ENCODE measurements at regions not wholly inside any gene's neighbourhood (a gene's known extent, or its start where the extent isn't known, plus 50 kb on each side); places are given as distances from the start of the nearest gene placed in this dataset.

- no peak for TF ChIP-seq ZFX (IDR thresholded peaks at IDR 0.05; ENCODE audit: borderline replicate concordance)
- no peak for TF ChIP-seq CTCF (IDR thresholded peaks at IDR 0.05)
- no peak overlapping the region for H3K27ac ChIP-seq
Measured at GRCh38 chr16:47854737-47855136, 301.1 kb downstream of the ABCC12 start.

GRCh38 chr16:47852991-47853390 lies 302.8 kb downstream of the ABCC12 start:
- TF ChIP-seq ZFX (IDR thresholded peaks at IDR 0.05; ENCODE audit: borderline replicate concordance) (no peak), CTCF (IDR thresholded peaks at IDR 0.05) (no peak)
- no peak overlapping the region for H3K27ac ChIP-seq

GRCh38 chr16:47851146-47851545 lies 304.6 kb downstream of the ABCC12 start:
- TF ChIP-seq ZFX (IDR thresholded peaks at IDR 0.05; ENCODE audit: borderline replicate concordance) = no peak
- no peak for TF ChIP-seq CTCF (IDR thresholded peaks at IDR 0.05)
- H3K27ac ChIP-seq = no peak overlapping the region

GRCh38 chr16:47849736-47850135 lies 306.1 kb downstream of the ABCC12 start:
- no peak for TF ChIP-seq CTCF (IDR thresholded peaks at IDR 0.05)
- TF ChIP-seq ZFX (IDR thresholded peaks at IDR 0.05; ENCODE audit: borderline replicate concordance) = no peak
- H3K27ac ChIP-seq = no peak overlapping the region

DNA sequence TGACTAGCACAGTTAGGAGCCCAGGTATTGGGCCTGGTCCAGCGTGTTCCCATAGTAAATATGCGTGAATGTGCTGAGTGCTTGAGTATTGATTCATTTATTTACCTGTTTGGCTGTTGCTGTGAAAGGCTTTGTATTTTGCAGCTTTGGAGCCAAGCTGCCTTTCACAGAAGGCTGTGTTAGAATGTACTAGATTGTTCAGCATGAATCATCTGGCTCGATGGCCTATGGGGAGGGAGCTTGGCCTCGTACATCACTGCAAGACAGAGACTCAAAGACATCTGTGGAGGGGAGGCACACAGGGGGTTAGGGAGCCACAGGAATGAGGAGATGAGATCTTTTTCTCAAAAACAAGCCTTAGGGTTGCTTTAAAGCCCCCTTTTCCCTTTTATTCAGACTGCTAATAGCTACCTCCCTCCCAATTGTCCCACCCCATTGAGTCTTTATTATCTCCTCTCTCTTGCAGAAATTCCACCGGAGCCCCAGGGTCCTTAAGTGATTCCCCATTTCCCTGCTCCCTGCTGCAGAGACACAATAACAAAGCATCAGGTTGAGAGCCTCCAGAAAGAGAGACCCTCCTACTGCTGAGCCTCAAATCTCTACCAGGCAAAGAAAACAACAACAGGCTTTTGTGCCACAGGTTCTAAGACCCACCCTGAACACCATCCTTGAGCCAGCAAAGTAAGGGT lies 307.2 kb downstream of the ABCC12 start:
- TF ChIP-seq ZFX (IDR thresholded peaks at IDR 0.05; ENCODE audit: borderline replicate concordance) (no peak), CTCF (IDR thresholded peaks at IDR 0.05) (no peak)

GRCh38 chr16:47847220-47847970 lies 308.4 kb downstream of the ABCC12 start:
- no peak overlapping the region for H3K27ac ChIP-seq
- TF ChIP-seq ZFX (IDR thresholded peaks at IDR 0.05; ENCODE audit: borderline replicate concordance) (no peak), CTCF (IDR thresholded peaks at IDR 0.05) (no peak)

More for the DNA sequence above, 307.2 kb downstream of the ABCC12 start:
- H3K27ac ChIP-seq = no peak overlapping the region

- H3K27ac ChIP-seq = no peak overlapping the region
- no peak for TF ChIP-seq ZFX (IDR thresholded peaks at IDR 0.05; ENCODE audit: borderline replicate concordance)
- TF ChIP-seq CTCF (IDR thresholded peaks at IDR 0.05) = no peak
Measured at GRCh38 chr16:47834485-47835024, 321.2 kb downstream of the ABCC12 start.

Data from 22Rv1 (cell line).